ENCODE measurements at regions not wholly inside any gene's neighbourhood (a gene's known extent, or its start where the extent isn't known, plus 50 kb on each side); places are given as distances from the start of the nearest gene placed in this dataset.

DNA sequence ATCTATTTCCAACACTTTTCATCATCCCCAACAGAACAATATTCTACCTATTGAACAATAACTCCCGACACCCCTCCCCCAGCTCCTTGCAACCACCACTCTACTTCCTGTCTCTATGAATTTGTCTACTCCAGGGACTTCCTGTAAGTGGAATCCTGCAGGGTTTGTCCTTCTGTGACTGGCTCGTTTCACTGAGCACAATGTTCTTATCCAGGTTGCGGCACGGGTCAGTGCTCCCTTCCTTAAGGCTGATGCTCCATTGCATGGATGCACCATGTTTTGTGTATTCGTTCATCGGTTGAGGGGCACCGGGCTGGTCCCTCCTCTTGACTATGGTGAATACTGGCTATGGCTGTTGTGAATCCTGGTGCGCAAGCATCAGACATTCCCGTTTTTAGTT is 163.2 kb downstream of the TBXT start:
- Histone ChIP-seq H3K4me1 (ENCODE audit: control insufficient read depth, insufficient read depth, low read length) (peaks cover 37% of the 10 kb centered on the region), H3K4me3 (ENCODE audit: low read length in 2 of 2) (no peak overlapping the region), H3K9ac (ENCODE audit: low read length in 2 of 2) (no peak overlapping the region), H3K9me3 (ENCODE audit: control insufficient read depth in 2 of 2, low read length in 2 of 2) (peaks cover 0 to 2% of the 10 kb centered on the region in 2 donors), H3K27me3 (ENCODE audit: control insufficient read depth in 1 of 2, insufficient read depth in 2 of 2, low read length in 2 of 2) (peaks cover 15 to 30% of the 10 kb centered on the region in 2 donors), H3K36me3 (ENCODE audit: control insufficient read depth in 2 of 2, insufficient read depth in 2 of 2, low read length in 2 of 2) (no peaks in the 10 kb centered on the region), H3K27ac (ENCODE audit: low read length) (peak overlapping the region; percentile 92)

DNA sequence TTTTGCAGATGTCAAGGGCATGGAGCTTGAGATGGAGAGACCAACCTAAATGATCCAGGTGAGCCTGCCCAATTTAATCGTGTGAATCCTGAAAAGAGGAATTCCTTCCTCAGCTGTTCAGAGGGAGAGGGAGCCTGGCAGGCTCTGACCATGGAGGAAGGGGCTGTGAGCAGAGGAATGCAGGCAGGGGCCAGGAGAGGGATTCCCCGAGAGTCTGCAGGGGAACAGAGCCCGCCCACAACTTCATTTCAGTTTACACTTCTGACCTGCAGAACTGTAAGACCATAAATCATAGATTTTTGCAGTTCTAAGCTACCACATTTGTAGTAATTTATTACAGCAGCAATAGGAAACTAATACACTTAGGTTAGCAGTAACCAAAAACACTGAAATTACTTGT is 164.1 kb downstream of the TBXT start:
- Histone ChIP-seq H3K4me1 (ENCODE audit: control insufficient read depth, insufficient read depth, low read length) (peaks cover 30% of the 10 kb centered on the region), H3K9me3 (ENCODE audit: control insufficient read depth in 2 of 2, low read length in 2 of 2) (peaks cover 0 to 2% of the 10 kb centered on the region in 2 donors), H3K27me3 (ENCODE audit: control insufficient read depth in 1 of 2, insufficient read depth in 2 of 2, low read length in 2 of 2) (peaks cover 9 to 23% of the 10 kb centered on the region in 2 donors), H3K9ac (ENCODE audit: low read length in 2 of 2) (no peak overlapping the region), H3K27ac (ENCODE audit: low read length) (peak overlapping the region; percentile 11), H3K4me3 (ENCODE audit: low read length in 2 of 2) (no peak overlapping the region), H3K36me3 (ENCODE audit: control insufficient read depth in 2 of 2, insufficient read depth in 2 of 2, low read length in 2 of 2) (no peaks in the 10 kb centered on the region)

DNA sequence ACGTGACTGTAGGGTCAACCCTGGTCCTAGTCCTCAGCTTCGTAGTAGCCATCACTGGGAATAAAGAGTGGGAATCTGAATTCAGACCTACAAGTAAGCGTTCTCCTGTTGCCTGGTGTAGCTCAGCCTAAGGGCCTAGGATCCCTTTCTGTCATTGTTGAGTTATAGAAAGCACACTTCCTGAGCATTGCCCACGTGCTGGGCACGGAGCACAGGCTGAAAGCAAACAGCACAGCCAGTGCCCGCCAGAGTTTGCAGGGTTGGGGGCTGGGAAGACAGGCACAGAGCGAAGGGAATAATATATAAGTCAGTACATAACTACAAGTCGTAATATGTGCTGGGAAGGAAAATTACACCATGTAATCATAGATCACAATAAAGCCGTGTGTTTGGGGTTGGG is 166.3 kb downstream of the TBXT start:
- H3K27ac ChIP-seq (ENCODE audit: low read length) = no peak overlapping the region
- H3K4me1 ChIP-seq (ENCODE audit: control insufficient read depth, insufficient read depth, low read length) = peaks cover 10% of the 10 kb centered on the region
- H3K36me3 ChIP-seq (ENCODE audit: control insufficient read depth in 2 of 2, insufficient read depth in 2 of 2, low read length in 2 of 2) = no peaks in the 10 kb centered on the region
- no peak overlapping the region for H3K9ac ChIP-seq (ENCODE audit: low read length in 2 of 2)
- H3K9me3 ChIP-seq (ENCODE audit: control insufficient read depth in 2 of 2, low read length in 2 of 2) = peaks cover 0 to 2% of the 10 kb centered on the region in 2 donors
- peaks cover under 1 to 4% of the 10 kb centered on the region in 2 donors for H3K27me3 ChIP-seq (ENCODE audit: control insufficient read depth in 1 of 2, insufficient read depth in 2 of 2, low read length in 2 of 2)
- no peak overlapping the region for H3K4me3 ChIP-seq (ENCODE audit: low read length in 2 of 2)

DNA sequence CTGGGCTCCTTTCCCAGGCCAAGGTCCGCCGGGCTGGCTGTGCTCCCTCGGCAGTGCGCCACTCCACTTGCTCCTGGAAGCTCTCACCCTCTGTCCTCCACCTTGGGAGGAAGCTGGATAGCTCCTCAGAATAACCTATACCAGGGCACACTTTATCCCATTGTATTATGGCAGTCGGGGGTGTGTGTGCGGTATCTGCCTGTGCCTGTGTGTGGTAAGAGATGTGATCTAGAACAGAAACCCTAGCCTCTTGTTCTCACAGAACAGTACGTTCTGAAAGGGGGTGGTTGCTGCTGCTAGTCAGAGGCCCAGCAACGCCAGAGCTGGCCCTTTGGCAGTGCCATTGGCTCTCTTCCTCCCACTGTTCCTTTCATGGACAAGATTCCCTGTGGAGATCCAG is 168.4 kb downstream of the TBXT start:
- no peak overlapping the region for H3K27ac ChIP-seq (ENCODE audit: low read length)
- no peaks in the 10 kb centered on the region for H3K4me1 ChIP-seq (ENCODE audit: control insufficient read depth, insufficient read depth, low read length)
- peaks cover 0 to 2% of the 10 kb centered on the region in 2 donors for H3K27me3 ChIP-seq (ENCODE audit: control insufficient read depth in 1 of 2, insufficient read depth in 2 of 2, low read length in 2 of 2)
- no peak overlapping the region for H3K4me3 ChIP-seq (ENCODE audit: low read length in 2 of 2)
- no peak overlapping the region for H3K9ac ChIP-seq (ENCODE audit: low read length in 2 of 2)
- H3K36me3 ChIP-seq (ENCODE audit: control insufficient read depth in 2 of 2, insufficient read depth in 2 of 2, low read length in 2 of 2) = no peaks in the 10 kb centered on the region
- peaks cover 0 to 2% of the 10 kb centered on the region in 2 donors for H3K9me3 ChIP-seq (ENCODE audit: control insufficient read depth in 2 of 2, low read length in 2 of 2)

DNA sequence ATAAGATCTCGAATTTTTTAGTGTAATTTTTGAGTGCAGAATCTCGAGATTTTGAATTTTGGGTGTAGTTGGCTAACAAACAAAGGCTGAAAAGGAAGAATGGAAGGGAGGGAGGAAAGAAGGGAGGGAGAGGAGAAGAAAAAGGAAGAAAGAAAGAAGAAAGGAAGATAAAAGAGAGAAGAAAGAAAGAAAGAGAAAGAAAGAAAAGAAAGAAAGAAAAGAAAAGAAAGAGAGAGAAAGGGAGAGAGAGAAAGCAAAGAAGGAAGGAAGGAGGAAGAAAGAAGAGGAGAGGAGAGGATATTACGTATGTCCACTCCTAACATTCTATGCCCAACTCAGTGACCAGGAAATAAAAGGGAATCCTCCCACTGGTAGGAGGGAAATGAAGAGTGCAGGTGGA is 169.6 kb downstream of the TBXT start:
- Histone ChIP-seq H3K27me3 (ENCODE audit: control insufficient read depth in 1 of 2, insufficient read depth in 2 of 2, low read length in 2 of 2) (peaks cover 0 to 2% of the 10 kb centered on the region in 2 donors), H3K9ac (ENCODE audit: low read length in 2 of 2) (no peak overlapping the region), H3K4me3 (ENCODE audit: low read length in 2 of 2) (no peak overlapping the region), H3K27ac (ENCODE audit: low read length) (no peak overlapping the region), H3K36me3 (ENCODE audit: control insufficient read depth in 2 of 2, insufficient read depth in 2 of 2, low read length in 2 of 2) (no peaks in the 10 kb centered on the region), H3K4me1 (ENCODE audit: control insufficient read depth, insufficient read depth, low read length) (no peaks in the 10 kb centered on the region), H3K9me3 (ENCODE audit: control insufficient read depth in 2 of 2, low read length in 2 of 2) (no peaks in the 10 kb centered on the region)

DNA sequence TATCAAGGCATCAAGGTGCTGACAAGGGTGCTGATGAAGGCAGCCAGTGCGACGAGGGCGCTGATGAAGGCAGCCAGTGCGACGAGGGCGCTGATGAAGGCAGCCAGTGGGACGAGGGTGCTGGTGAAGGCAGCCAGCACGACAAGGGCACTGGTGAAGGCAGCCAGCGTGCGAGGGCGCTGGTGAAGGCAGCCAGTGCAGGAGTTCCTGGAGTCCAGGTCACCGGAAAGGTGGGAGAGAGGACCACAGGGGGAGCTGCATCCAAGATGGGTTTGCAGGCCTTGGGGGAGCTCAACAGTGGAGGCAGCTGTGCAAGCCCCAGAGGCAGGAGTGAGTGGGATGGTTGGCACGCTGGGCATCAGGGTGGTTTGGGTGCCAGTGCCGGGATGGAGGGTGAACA is 176.3 kb downstream of the TBXT start:
- H3K27me3 ChIP-seq (ENCODE audit: control insufficient read depth in 1 of 2, insufficient read depth in 2 of 2, low read length in 2 of 2) = peaks cover 8 to 17% of the 10 kb centered on the region in 2 donors

DNA sequence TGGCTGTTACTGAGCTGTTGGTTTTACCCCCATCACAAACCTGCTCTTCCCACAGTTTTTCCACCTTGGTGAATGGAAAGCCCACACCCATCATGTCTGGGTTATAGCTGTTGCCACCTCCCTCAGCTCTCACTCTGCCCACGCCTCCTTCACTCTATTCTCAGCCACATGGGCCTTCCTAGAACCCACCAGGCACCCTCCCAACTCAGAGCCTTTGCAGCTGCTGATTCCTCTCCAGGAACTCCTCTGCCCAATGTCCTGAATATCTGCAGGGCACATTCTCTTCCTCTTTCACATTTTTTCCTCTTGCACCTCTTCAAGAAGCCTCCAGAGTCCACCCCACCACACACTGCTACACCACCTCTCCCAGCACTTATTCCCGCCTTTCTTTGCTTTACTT is 177.4 kb downstream of the TBXT start:
- no peaks in the 10 kb centered on the region for H3K9me3 ChIP-seq (ENCODE audit: control insufficient read depth in 2 of 2, low read length in 2 of 2)
- H3K4me1 ChIP-seq (ENCODE audit: control insufficient read depth, insufficient read depth, low read length) = peaks cover 20% of the 10 kb centered on the region
- peaks cover 8 to 17% of the 10 kb centered on the region in 2 donors for H3K27me3 ChIP-seq (ENCODE audit: control insufficient read depth in 1 of 2, insufficient read depth in 2 of 2, low read length in 2 of 2)
- no peak overlapping the region for H3K4me3 ChIP-seq (ENCODE audit: low read length in 2 of 2)
- no peaks in the 10 kb centered on the region for H3K36me3 ChIP-seq (ENCODE audit: control insufficient read depth in 2 of 2, insufficient read depth in 2 of 2, low read length in 2 of 2)
- H3K9ac ChIP-seq (ENCODE audit: low read length in 2 of 2) = no peak overlapping the region
- no peak overlapping the region for H3K27ac ChIP-seq (ENCODE audit: low read length)

More for the DNA sequence above, 176.3 kb downstream of the TBXT start:
- no peak overlapping the region for H3K9ac ChIP-seq (ENCODE audit: low read length in 2 of 2)
- H3K4me1 ChIP-seq (ENCODE audit: control insufficient read depth, insufficient read depth, low read length) = peaks cover 19% of the 10 kb centered on the region
- no peak overlapping the region for H3K4me3 ChIP-seq (ENCODE audit: low read length in 2 of 2)
- no peaks in the 10 kb centered on the region for H3K9me3 ChIP-seq (ENCODE audit: control insufficient read depth in 2 of 2, low read length in 2 of 2)
- H3K36me3 ChIP-seq (ENCODE audit: control insufficient read depth in 2 of 2, insufficient read depth in 2 of 2, low read length in 2 of 2) = no peaks in the 10 kb centered on the region
- no peak overlapping the region for H3K27ac ChIP-seq (ENCODE audit: low read length)

DNA sequence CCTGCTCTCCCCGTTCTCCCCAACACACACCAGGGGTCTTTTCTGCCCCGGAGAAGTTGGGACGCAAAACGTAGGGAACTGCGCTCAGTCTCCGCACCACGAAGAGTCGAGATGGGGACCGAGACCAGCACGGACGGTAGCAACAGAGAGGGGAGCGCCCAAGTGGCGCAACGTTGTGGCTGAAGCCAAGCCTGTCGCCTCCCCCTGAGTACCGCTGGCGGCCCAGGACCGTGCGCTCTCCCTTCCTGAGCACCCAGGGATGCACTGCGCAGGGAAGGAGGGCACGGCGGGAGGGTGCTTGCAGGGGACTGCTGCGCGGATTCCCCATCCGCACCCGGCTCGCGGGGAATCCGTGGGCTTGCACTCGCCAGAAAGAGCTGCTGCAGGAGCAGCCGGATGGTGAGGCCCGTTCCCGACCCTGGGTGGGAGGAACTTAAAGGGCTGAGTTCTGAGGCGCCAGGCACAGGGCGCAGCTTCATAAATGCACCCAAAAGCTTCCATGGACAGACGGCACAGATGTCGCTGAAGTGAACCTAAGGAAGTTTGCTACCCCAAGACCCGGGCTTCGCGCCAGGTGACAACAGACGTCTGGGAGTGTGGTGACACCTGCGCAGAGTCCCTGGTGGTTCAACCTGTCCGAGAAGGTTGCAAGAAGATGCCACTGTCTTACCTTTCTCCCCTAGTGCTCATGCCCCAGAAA is 178.7 kb downstream of the TBXT start:
- Histone ChIP-seq H3K4me3 (ENCODE audit: low read length in 2 of 2) (peak overlapping the region; percentile 68 to 89), H3K4me1 (ENCODE audit: control insufficient read depth, insufficient read depth, low read length) (peaks cover 20% of the 10 kb centered on the region), H3K9me3 (ENCODE audit: control insufficient read depth in 2 of 2, low read length in 2 of 2) (no peaks in the 10 kb centered on the region), H3K36me3 (ENCODE audit: control insufficient read depth in 2 of 2, insufficient read depth in 2 of 2, low read length in 2 of 2) (no peaks in the 10 kb centered on the region), H3K27me3 (ENCODE audit: control insufficient read depth in 1 of 2, insufficient read depth in 2 of 2, low read length in 2 of 2) (peaks cover 8 to 17% of the 10 kb centered on the region in 2 donors), H3K27ac (ENCODE audit: low read length) (peak overlapping the region; percentile 67), H3K9ac (ENCODE audit: low read length in 2 of 2) (peak overlapping the region; percentile 60 to 66)

DNA sequence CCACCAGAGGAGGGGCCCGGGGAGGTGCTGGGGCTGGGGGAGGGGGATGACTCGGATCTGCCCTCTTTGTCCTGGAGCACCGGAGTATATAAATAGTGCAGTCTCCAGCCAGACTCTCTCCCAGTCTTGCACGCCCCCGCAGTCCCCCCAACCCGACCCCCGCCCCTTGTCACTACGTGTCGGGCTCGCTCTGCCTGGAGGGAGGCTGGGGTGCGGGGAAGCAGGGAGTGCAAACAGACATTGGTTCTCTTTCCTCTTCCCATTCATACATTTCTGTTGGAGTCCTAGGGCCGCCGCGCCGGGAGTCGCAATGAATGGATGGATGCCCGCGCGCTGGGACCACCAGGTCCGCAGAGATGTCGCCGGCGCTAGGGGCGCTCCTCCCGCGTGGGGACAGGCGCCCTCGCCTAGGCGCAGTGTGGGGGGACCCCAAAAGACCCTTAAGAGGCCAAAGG is 179.3 kb downstream of the TBXT start:
- Histone ChIP-seq H3K9ac (ENCODE audit: low read length in 2 of 2) (peak overlapping the region; percentile 60 to 66), H3K4me1 (ENCODE audit: control insufficient read depth, insufficient read depth, low read length) (peaks cover 20% of the 10 kb centered on the region), H3K4me3 (ENCODE audit: low read length in 2 of 2) (peak overlapping the region; percentile 68 to 89), H3K9me3 (ENCODE audit: control insufficient read depth in 2 of 2, low read length in 2 of 2) (no peaks in the 10 kb centered on the region), H3K36me3 (ENCODE audit: control insufficient read depth in 2 of 2, insufficient read depth in 2 of 2, low read length in 2 of 2) (no peaks in the 10 kb centered on the region), H3K27ac (ENCODE audit: low read length) (peak overlapping the region; percentile 67), H3K27me3 (ENCODE audit: control insufficient read depth in 1 of 2, insufficient read depth in 2 of 2, low read length in 2 of 2) (peaks cover 8 to 17% of the 10 kb centered on the region in 2 donors)

DNA sequence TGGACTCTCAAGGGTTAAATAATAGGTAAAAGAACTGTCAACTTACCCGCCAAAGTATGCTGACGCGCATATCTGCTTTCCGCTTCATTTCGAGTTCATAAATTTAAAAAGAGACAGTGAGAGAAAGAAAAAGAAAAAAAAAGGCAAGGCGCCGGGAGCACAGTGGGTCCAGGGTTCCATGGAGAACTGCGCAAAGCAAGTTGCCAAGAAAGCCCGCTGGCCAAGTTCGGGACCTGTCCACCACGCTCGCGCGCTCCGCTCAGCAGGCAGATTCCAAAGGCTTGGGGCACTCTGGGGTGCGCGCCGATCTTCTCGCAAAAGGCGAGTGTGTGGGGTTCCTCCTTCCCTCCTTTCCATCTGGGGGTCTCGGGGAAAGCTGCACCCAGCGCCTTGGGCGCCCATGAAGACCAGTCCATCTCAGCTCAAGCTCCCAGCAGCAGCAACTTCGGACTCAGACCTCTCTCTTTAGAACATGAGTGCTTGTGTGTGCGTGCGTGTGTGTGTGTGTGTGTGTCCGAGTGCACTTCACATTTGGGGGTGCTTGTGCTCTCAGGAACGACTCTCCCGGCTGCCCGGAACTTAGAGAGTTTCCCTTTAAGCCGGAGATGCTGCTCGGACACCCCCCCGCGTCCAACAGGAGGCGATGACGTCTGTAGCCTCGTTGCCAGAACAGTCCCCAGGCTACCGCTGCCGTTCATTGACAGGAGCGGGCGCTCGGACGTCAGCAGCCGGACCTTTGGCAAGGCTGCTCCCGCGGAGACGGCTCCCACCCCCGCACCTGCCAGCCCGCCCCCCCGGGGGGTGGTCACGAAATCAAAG is 180.0 kb downstream of the TBXT start:
- H3K27ac ChIP-seq (ENCODE audit: low read length) = peak overlapping the region; percentile 76
- peaks cover 8 to 17% of the 10 kb centered on the region in 2 donors for H3K27me3 ChIP-seq (ENCODE audit: control insufficient read depth in 1 of 2, insufficient read depth in 2 of 2, low read length in 2 of 2)
- peak overlapping the region; percentile 89 to 90 for H3K4me3 ChIP-seq (ENCODE audit: low read length in 2 of 2)

More for the DNA sequence above, 180.0 kb downstream of the TBXT start:
- Histone ChIP-seq H3K36me3 (ENCODE audit: control insufficient read depth in 2 of 2, insufficient read depth in 2 of 2, low read length in 2 of 2) (no peaks in the 10 kb centered on the region), H3K9ac (ENCODE audit: low read length in 2 of 2) (peak overlapping the region; percentile 80 to 89), H3K9me3 (ENCODE audit: control insufficient read depth in 2 of 2, low read length in 2 of 2) (no peaks in the 10 kb centered on the region), H3K4me1 (ENCODE audit: control insufficient read depth, insufficient read depth, low read length) (peaks cover 20% of the 10 kb centered on the region)

All from stomach smooth muscle (tissue), 2 donors.